Chondrocyte (in vitro differentiated cells): ENCODE measurements at regions not wholly inside any gene's neighbourhood (a gene's known extent, or its start where the extent isn't known, plus 50 kb on each side); places are given as distances from the start of the nearest gene placed in this dataset.
"Not testable (repeated sequence)": the region's sequence is repeated elsewhere in the genome, so short reads cannot be mapped to it uniquely, and the experiment has no call there.

ENCODE experiments used
- DNase-seq: peaks from one replicate; pipeline ENCODE4 v3.0.0; 2021; ENCODE audit warnings: mixed read lengths, low spot score
- H3K27ac Mint-ChIP-seq: one replicate; pipeline ENCODE4 v1.8.0; 2021; ENCODE audit warnings: mild to moderate bottlenecking, moderate library complexity, mixed read lengths; ENCODE audit not compliant: unreplicated experiment
- H3K27me3 Mint-ChIP-seq: 2 replicates; pipeline ENCODE4 v1.8.0; 2021; ENCODE audit warnings: low read depth, mixed read lengths
- H3K36me3 Mint-ChIP-seq: 2 replicates; pipeline ENCODE4 v1.8.0; 2021; ENCODE audit warnings: low read depth, mixed read lengths
- H3K4me1 Mint-ChIP-seq: 2 replicates; pipeline ENCODE4 v1.8.0; 2021; ENCODE audit warnings: low read depth, mild to moderate bottlenecking, mixed read lengths
- H3K4me3 Mint-ChIP-seq: one replicate; pipeline ENCODE4 v1.8.0; 2021; ENCODE audit warnings: mild to moderate bottlenecking, moderate library complexity, mixed read lengths; ENCODE audit not compliant: unreplicated experiment
- H3K9me3 Mint-ChIP-seq: 2 replicates; pipeline ENCODE4 v1.8.0; 2021; ENCODE audit warnings: low read depth, mixed read lengths
- TF ChIP-seq, protein P1 (sequence below): fragments of 200-600 bp; sonication (generic); IDR thresholded peaks from 2 replicates; pipeline ENCODE4 v1.5.0; 2021; ENCODE audit warnings: antibody characterized with exemption, mild to moderate bottlenecking, moderate library complexity

DNA sequence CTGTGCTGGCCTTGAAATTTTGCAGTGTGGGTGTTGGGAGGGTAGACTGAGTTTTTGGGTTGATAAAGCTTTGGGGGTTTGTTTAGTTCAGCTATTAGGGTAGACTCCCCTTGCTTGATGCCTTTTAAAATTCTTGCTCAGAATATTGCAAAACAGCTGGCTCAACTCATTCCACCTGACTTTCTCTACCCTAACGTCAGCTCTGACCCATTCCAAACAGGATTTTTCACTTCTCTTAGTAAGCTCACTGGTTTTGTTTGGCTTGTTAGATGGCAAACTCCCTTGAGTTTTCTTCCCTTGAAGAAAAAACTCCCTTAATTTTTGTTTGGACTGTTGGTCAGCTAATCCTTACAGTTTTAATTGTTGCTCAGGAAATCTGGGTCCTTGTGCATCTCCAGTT lies 195.1 kb upstream of the DTNA start:
- H3K9me3 Mint-ChIP-seq, result peaks cover 11% of the 10 kb centered on the region
- TF ChIP-seq, protein P1, sequence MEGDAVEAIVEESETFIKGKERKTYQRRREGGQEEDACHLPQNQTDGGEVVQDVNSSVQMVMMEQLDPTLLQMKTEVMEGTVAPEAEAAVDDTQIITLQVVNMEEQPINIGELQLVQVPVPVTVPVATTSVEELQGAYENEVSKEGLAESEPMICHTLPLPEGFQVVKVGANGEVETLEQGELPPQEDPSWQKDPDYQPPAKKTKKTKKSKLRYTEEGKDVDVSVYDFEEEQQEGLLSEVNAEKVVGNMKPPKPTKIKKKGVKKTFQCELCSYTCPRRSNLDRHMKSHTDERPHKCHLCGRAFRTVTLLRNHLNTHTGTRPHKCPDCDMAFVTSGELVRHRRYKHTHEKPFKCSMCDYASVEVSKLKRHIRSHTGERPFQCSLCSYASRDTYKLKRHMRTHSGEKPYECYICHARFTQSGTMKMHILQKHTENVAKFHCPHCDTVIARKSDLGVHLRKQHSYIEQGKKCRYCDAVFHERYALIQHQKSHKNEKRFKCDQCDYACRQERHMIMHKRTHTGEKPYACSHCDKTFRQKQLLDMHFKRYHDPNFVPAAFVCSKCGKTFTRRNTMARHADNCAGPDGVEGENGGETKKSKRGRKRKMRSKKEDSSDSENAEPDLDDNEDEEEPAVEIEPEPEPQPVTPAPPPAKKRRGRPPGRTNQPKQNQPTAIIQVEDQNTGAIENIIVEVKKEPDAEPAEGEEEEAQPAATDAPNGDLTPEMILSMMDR, result no peak
- no peak overlapping the region for H3K4me3 Mint-ChIP-seq
- no peaks in the 10 kb centered on the region for H3K36me3 Mint-ChIP-seq
- no peak for DNase-seq
- H3K27ac Mint-ChIP-seq, result no peak overlapping the region
- H3K4me1 Mint-ChIP-seq, result no peaks in the 10 kb centered on the region
- peaks cover 6% of the 10 kb centered on the region for H3K27me3 Mint-ChIP-seq

DNA sequence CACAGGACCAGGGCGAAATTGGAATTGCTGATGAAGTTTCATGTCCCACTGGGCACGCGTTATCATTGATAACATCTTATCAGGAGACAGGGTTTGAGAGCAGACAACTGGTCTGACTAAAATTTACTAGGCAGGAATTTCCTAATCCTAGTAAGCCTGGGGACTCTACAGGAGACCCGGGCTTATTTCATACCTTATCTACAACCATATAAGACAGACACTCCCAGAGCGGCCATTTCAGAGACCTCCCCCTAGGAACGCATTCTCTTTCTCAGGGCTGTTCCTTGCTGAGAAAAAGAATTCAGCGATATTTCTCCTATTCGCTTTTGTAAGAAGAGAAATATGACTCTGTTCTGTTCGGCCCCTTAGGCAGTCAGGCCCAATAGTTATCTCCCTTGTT lies 193.7 kb upstream of the DTNA start:
- H3K27me3 Mint-ChIP-seq, H3K4me1 Mint-ChIP-seq, DNase-seq, H3K4me3 Mint-ChIP-seq, H3K27ac Mint-ChIP-seq, H3K36me3 Mint-ChIP-seq: not testable (repeated sequence)
- peaks cover 11% of the 10 kb centered on the region for H3K9me3 Mint-ChIP-seq

DNA sequence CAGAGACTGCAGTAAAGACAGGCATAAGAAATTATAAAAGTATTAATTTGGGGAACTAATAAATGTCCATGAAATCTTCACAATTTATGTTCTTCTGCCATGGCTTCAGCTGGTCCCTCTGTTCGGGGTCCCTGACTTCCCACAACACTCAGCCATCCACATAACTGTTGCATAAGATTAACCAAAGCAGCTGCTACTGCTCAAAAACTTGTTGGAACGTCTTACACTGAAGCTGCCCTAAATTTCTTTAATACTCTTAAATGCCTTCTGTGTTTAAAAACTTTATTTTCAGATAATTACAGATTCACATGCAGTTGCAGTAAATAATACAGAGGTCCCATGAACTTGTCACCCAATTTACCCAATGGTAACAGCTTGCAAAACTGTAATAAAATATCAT lies 193.1 kb upstream of the DTNA start:
- not testable (repeated sequence) for H3K4me3 Mint-ChIP-seq, H3K4me1 Mint-ChIP-seq, H3K27ac Mint-ChIP-seq, DNase-seq, H3K27me3 Mint-ChIP-seq, H3K36me3 Mint-ChIP-seq
- peaks cover 11% of the 10 kb centered on the region for H3K9me3 Mint-ChIP-seq

DNA sequence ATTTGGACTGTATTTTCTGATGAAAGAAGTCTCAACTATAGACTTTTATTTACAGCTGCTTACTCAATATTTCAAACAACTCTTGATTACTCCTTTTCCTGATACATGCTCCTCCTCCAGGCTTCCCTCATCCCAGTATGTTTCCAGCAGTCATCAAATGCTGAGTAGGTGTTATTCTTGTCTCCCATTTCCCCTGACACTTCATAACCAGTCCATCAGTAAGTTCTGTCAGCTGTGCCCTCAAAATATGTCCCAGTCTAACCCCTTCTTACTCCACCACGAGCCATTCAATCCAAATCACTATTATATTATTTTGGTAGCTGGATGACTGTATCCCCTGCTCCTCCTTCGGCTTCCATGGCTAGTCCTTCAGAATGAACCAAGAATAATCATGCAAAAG lies 189.1 kb upstream of the DTNA start:
- H3K4me1 Mint-ChIP-seq, result no peaks in the 10 kb centered on the region
- H3K36me3 Mint-ChIP-seq, result no peaks in the 10 kb centered on the region
- no peak overlapping the region for H3K4me3 Mint-ChIP-seq
- H3K27ac Mint-ChIP-seq, result no peak overlapping the region
- peaks cover 11% of the 10 kb centered on the region for H3K27me3 Mint-ChIP-seq
- H3K9me3 Mint-ChIP-seq, result peaks cover 7% of the 10 kb centered on the region
- TF ChIP-seq, protein P1, result no peak
- DNase-seq, result no peak

DNA sequence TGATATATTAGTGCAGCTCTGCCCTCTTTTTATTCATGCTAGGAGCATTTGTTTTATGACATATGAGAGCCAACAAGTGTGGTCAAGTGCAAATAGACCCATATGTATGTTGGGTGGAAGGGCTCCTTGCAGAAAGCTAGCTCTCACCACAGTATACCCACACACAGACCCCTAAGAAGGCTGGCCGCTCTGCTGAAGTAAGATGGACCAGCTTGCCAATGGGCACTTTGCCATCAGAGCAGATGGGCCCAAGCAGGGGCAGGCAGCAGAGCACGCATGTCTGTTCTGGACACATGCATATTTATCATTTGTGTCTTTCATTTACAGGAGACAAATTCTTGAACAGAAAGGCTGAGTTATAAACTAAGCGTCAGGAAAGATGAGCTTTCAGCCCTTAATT lies 187.5 kb upstream of the DTNA start:
- TF ChIP-seq, protein P1, result no peak
- DNase-seq, result no peak
- Mint-ChIP-seq H3K4me1 (no peaks in the 10 kb centered on the region), H3K9me3 (no peaks in the 10 kb centered on the region), H3K27ac (no peak overlapping the region), H3K4me3 (no peak overlapping the region), H3K36me3 (no peaks in the 10 kb centered on the region), H3K27me3 (peaks cover 19% of the 10 kb centered on the region)

DNA sequence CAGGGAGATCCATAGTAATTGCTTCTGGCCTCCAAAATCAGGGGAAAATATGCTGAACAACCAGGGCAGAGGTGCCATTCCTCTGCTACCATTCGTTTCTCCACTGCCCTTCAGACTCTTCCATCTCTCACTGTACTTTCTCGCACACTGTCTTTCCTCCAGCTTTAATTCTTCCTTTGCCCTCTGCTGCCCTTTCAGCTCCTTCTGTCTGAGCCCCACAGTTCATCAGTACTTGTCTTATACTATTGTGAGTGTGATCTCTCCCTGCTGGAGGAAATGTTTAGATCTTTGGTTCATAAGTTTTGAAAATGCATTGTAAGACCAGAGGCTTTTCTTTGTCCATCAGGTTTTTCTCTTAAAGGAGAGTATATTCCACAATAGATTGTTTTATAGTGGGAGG lies 184.9 kb upstream of the DTNA start:
- DNase-seq, result no peak
- Mint-ChIP-seq H3K9me3 (no peaks in the 10 kb centered on the region), H3K4me3 (no peak overlapping the region), H3K4me1 (no peaks in the 10 kb centered on the region), H3K27ac (no peak overlapping the region), H3K36me3 (no peaks in the 10 kb centered on the region), H3K27me3 (peaks cover 20% of the 10 kb centered on the region)
- TF ChIP-seq, protein P1, result no peak
